ENCODE measurements at regions not wholly inside any gene's neighbourhood (a gene's known extent, or its start where the extent isn't known, plus 50 kb on each side); places are given as distances from the start of the nearest gene placed in this dataset.

DNA sequence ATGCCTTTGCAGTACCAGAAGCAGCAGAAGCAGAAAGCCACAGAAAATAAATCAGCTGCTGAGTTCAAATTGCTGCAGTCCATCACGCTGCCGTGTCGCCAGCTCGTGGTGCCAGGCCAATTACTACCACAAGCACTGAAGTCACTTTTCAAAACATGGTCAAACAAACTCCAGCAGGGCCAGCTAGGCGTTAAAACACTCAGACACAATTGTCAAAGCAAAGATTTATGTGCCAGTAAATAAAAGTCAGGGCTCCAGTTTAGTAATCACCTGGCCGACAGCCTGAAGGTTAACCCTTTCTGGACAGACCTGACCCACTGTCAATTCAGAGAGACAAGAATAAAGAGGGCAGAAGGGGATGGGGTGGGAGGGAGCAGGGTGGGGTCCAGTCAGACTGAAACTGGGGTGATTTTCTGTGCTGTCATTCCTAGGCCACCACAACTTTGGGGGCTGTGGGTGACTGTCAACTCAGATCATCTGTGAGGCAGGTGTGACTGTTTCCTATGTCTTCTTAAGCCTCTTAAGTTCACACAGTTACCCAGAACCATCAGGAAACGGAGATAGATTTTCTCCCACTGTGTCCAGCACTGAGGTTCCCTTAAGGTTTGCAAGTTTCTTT is 109.8 kb upstream of the FUT8 start:
- TF ChIP-seq CTCF (IDR thresholded peaks at IDR 0.05; ENCODE audit: insufficient read depth, low read depth, low read length, missing control alignments): no peak
- peak overlapping the region; percentile 61 for H3K4me3 ChIP-seq (ENCODE audit: low read depth, low read length)
- peak; percentile 96 for DNase-seq (ENCODE audit: low read depth)

DNA sequence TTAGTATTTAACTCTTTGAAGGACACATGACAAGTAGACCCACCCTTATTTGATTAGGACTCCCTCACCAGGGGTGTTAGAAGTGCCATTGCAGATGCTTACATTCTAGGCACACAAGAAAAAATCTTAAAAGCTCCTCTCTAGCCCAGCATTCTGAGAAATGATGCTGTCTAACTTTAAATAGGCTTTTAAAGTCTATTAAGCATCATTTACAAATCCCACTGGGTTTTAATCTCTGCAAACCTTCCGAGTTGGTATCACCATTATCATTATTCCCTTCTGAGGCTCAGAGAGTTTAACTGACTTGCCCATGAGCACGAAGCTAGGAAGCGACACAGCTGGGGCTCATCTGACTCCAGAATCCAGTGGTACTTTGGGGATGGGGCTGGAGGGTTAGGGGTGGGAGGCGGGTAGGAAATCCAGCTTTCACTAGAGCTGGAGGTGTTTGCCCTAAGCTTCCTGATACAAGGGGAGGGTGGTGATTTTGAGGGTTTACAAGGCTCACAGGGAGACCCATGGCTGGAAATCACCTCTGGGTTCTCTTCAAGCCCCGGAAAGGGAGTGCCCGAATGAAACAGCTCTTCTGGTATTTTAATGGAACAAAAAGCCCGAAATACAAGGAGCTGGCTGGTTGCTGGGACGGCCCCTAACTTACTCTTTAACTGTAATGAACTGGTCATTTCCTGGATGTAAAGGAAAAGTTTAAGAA is 109.2 kb upstream of the FUT8 start:
- no peak for TF ChIP-seq CTCF (IDR thresholded peaks at IDR 0.05; ENCODE audit: insufficient read depth, low read depth, low read length, missing control alignments)
- peak overlapping the region; percentile 61 for H3K4me3 ChIP-seq (ENCODE audit: low read depth, low read length)
- DNase-seq (ENCODE audit: low read depth): peak; percentile 78

- no peak for DNase-seq (ENCODE audit: low read depth)
- H3K4me3 ChIP-seq (ENCODE audit: low read depth, low read length): peak overlapping the region; percentile 61
- no peak for TF ChIP-seq CTCF (IDR thresholded peaks at IDR 0.05; ENCODE audit: insufficient read depth, low read depth, low read length, missing control alignments)
These were observed 108.7 kb upstream of the FUT8 start for GRCh38 chr14:65303899-65304222.

GRCh38 chr14:65304239-65304638 is 108.3 kb upstream of the FUT8 start:
- TF ChIP-seq CTCF (IDR thresholded peaks at IDR 0.05; ENCODE audit: insufficient read depth, low read depth, low read length, missing control alignments): no peak
- H3K4me3 ChIP-seq (ENCODE audit: low read depth, low read length): peak overlapping the region; percentile 61
- no peak for DNase-seq (ENCODE audit: low read depth)

DNA sequence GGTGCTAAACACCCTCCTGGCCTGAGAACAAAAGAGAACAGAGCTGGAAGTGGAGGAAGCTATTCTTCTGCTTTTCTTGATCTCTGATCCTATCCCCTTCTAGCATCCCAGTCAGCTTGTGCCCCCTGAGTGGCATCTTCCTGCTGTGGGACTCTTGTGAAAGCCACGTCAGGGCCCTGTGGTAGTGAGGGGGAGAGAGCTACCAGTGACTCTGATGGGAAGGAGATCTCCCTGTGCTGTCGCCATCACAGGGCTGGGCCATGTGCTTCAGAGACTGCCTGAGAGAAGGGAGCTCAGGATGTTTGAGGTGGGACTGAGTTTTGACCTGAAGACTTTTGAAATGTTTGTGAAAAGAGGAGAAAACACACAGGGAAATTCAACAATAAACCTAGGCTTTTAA is 107.6 kb upstream of the FUT8 start:
- no peak for TF ChIP-seq CTCF (IDR thresholded peaks at IDR 0.05; ENCODE audit: insufficient read depth, low read depth, low read length, missing control alignments)
- peak; percentile 50 for DNase-seq (ENCODE audit: low read depth)
- peak overlapping the region; percentile 25; the same call in 1 of the 2 replicates for H3K4me3 ChIP-seq (ENCODE audit: low read depth, low read length)

DNA sequence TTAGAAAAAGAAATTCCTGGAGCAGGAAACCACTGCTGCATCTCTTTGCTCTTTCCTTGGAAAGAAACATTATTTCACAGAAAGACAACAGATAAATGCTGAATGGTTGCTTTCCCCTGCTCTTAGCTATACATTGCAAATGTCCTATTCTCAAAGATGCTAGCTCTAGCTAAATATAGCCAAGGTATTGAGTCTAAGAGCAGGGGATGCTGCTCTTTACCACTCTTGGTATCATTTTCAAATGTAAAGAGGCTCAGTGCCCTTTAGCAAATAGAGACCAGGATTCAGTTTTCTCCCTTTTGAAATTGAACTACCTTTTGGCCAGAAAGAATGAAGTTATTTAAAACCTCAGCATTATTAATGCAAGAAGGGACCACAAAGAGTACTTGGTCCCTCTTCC is 104.0 kb upstream of the FUT8 start:
- H3K4me3 ChIP-seq (ENCODE audit: low read depth, low read length): no peak overlapping the region
- no peak for TF ChIP-seq CTCF (IDR thresholded peaks at IDR 0.05; ENCODE audit: insufficient read depth, low read depth, low read length, missing control alignments)
- no peak for DNase-seq (ENCODE audit: low read depth)

GRCh38 chr14:65310568-65310967 is 102.0 kb upstream of the FUT8 start:
- no peak overlapping the region for H3K4me3 ChIP-seq (ENCODE audit: low read depth, low read length)
- TF ChIP-seq CTCF (IDR thresholded peaks at IDR 0.05; ENCODE audit: insufficient read depth, low read depth, low read length, missing control alignments): no peak
- DNase-seq (ENCODE audit: low read depth): no peak
